Left lung (tissue), 4 donors: ENCODE measurements at regions not wholly inside any gene's neighbourhood (a gene's known extent, or its start where the extent isn't known, plus 50 kb on each side); places are given as distances from the start of the nearest gene placed in this dataset.
A peak's percentile ranks its signal among the peaks of the same experiment; 100 is the strongest.
"Not testable (repeated sequence)": the region's sequence is repeated elsewhere in the genome, so short reads cannot be mapped to it uniquely, and the experiment has no call there.

Experiments used
- ATAC-seq: fragments of 200-7000 bp; cut with Tn5 transposase; one replicate; pipeline ENCODE4 v1.9.1; 2020; ENCODE audit warnings: moderate library complexity
- DNase-seq, 4 donors: peaks; one replicate each; pipeline ENCODE4 v3.0.0-alpha.2; 2013 to 2020
- H3K27ac ChIP-seq, 2 donors: fragments of 200-600 bp; sonication (generic) in 1 of 2; one replicate each; pipeline versions ENCODE4 v1.5.0 to v1.8.0; 2020 to 2021
- H3K27me3 ChIP-seq, 2 donors: fragments of 200-600 bp; sonication (generic) in 1 of 2; one replicate each; pipeline versions ENCODE4 v1.5.0 to v1.8.0; 2020 to 2021
- H3K36me3 ChIP-seq, 2 donors: fragments of 200-600 bp; sonication (generic) in 1 of 2; one replicate each; pipeline versions ENCODE4 v1.5.0 to v1.8.0; 2020 to 2021
- H3K4me1 ChIP-seq, 2 donors: fragments of 200-600 bp; one replicate each; pipeline ENCODE4 v1.8.0; 2021
- H3K4me3 ChIP-seq, 2 donors: fragments of 200-600 bp; sonication (generic) in 1 of 2; one replicate each; pipeline versions ENCODE4 v1.5.0 to v1.8.0; 2020 to 2021; ENCODE audit warnings: mild to moderate bottlenecking in 1 of 2
- H3K9me3 ChIP-seq, 2 donors: fragments of 200-600 bp; sonication (generic) in 1 of 2; one replicate each; pipeline versions ENCODE4 v1.5.0 to v1.8.0; 2020 to 2021
- CTCF ChIP-seq, 2 donors: fragments of 200-600 bp; sonication (generic) in 1 of 2; IDR thresholded peaks; one replicate each; pipeline versions ENCODE4 v1.5.0 to v1.8.0; 2021; ENCODE audit warnings: antibody characterized with exemption in 2 of 2
- intact Hi-C, 2 donors: fragments of 100-400 bp; cut with DNase I; formaldehyde crosslinking; loops; one replicate each; pipeline versions ENCODE4 v1.11.2 to v1.14.2; 2022
- donor health status: DM: no; HTN: yes; CAD: no.
- donor health status: DM: no; HTN: no; CAD: no.

DNA sequence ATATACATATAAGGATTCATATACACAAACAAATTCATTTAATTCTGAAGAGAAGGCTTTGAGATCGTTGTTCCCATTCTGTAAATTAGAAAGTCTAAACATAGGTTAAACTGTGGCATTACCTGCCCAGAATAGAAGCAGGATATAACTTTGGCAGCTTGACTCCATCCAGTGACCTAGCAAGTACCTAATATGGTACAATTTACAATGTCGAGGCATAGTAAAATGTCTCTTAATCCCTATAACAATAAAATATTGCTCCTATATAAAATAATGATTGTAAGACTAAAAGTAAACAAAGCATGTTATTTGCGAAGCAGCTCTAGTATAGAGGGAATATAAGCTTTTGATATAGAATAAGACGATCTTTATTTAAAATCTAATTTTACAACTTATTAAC lies 756.0 kb downstream of the LUZP2 start:
- H3K9me3 ChIP-seq, result no peaks in the 10 kb centered on the region
- no peaks in the 10 kb centered on the region for H3K4me1 ChIP-seq
- H3K27ac ChIP-seq, result no peak overlapping the region
- no peaks in the 10 kb centered on the region for H3K27me3 ChIP-seq
- ATAC-seq (no peak), DNase-seq (no peak)
- no peak overlapping the region for H3K4me3 ChIP-seq
- no peaks in the 10 kb centered on the region for H3K36me3 ChIP-seq
- intact Hi-C loops, result no loop called here
- TF ChIP-seq CTCF (IDR thresholded peaks at IDR 0.05), result no peak

DNA sequence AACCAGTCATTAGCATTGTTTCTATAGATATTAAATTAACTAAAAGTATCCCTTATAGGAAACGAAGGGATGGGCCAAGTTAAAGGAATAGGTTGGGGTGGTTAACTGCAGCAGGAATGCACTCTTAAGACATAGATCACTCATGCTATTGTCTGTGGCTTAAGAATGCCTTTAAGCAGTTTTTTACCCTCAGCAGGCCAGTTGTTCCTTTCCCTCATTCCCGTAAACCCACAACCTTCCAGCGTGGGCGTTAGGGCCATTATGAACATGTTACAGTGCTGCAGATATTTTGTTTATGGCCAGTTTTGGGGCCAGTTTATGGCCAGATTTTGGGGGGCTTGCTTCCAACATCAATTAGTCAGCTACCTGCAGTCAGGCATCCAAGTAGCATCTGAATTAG lies 767.0 kb downstream of the LUZP2 start:
- H3K27me3 ChIP-seq, H3K36me3 ChIP-seq, ATAC-seq, H3K4me1 ChIP-seq, H3K4me3 ChIP-seq, DNase-seq, H3K27ac ChIP-seq, H3K9me3 ChIP-seq, intact Hi-C loops: not testable (repeated sequence)

DNA sequence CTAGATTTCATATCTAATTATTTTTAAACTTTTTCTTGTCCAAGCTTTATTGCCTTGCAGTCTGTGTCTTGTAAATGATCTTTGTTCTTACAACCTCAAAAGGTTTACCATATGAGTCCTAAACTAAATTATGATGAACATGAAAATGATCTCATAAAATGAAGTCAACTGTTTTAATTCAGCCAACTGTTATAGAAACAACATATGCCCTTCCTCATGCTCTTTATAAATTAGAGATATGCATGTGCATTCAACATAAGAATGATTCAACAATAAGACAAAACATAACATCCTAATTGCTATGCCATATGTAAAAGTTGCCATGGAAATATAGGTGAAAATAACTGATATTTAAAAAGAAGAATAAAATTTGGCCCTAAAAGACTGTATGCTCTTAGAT lies 774.4 kb downstream of the LUZP2 start:
- Histone ChIP-seq H3K4me1 (no peaks in the 10 kb centered on the region), H3K36me3 (no peaks in the 10 kb centered on the region), H3K4me3 (no peak overlapping the region), H3K27ac (no peak overlapping the region), H3K9me3 (peaks cover 0 to 12% of the 10 kb centered on the region in 2 donors), H3K27me3 (no peaks in the 10 kb centered on the region)
- intact Hi-C loops, result no loop called here
- DNase-seq (no peak), ATAC-seq (no peak)
- no peak for TF ChIP-seq CTCF (IDR thresholded peaks at IDR 0.05)

DNA sequence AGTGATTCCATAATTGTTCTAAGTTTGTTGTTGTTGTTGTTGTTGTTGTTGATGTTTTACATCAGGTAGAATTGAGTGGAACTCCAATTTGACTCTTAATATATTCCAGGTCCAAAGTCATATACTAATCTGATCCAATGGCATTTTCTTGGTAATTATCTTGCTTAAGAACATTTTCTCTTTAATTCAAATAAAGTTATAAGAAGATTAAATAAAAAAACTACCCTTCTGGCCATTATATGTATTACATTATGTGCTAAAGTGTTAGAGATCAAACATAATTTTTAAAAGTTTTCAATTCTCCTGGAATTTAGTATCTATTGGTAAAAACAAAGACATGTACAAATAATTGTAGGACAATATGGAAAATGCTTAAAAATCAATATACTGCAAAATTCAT lies 775.4 kb downstream of the LUZP2 start:
- no peaks in the 10 kb centered on the region for H3K27me3 ChIP-seq
- no peak overlapping the region for H3K27ac ChIP-seq
- H3K36me3 ChIP-seq, result no peaks in the 10 kb centered on the region
- no peak for TF ChIP-seq CTCF (IDR thresholded peaks at IDR 0.05)
- intact Hi-C loops, result no loop called here
- H3K4me3 ChIP-seq, result no peak overlapping the region
- ATAC-seq (no peak), DNase-seq (no peak)
- H3K9me3 ChIP-seq, result peaks cover 0 to 9% of the 10 kb centered on the region in 2 donors
- no peaks in the 10 kb centered on the region for H3K4me1 ChIP-seq

- ATAC-seq, intact Hi-C loops, H3K27ac ChIP-seq, H3K27me3 ChIP-seq, H3K9me3 ChIP-seq, H3K4me3 ChIP-seq, H3K36me3 ChIP-seq, H3K4me1 ChIP-seq: not testable (repeated sequence)
- peak in 1 of 4 donors; percentile 1 for DNase-seq
Observed at GRCh38 chr11:25280821-25281220, 784.0 kb downstream of the LUZP2 start.

- Histone ChIP-seq H3K4me3 (no peak overlapping the region), H3K36me3 (no peaks in the 10 kb centered on the region), H3K9me3 (peaks cover 0 to 3% of the 10 kb centered on the region in 2 donors), H3K27me3 (no peaks in the 10 kb centered on the region), H3K4me1 (no peaks in the 10 kb centered on the region), H3K27ac (no peak overlapping the region)
- no peak for ATAC-seq
- DNase-seq, result no peak
- no peak for TF ChIP-seq CTCF (IDR thresholded peaks at IDR 0.05)
- intact Hi-C loops, result no loop called here
Observed at GRCh38 chr11:25293166-25293565, 796.3 kb downstream of the LUZP2 start.
